Fibroblast of lung (primary cell): ENCODE measurements at regions not wholly inside any gene's neighbourhood (a gene's known extent, or its start where the extent isn't known, plus 50 kb on each side); places are given as distances from the start of the nearest gene placed in this dataset.

Experiments used
- CTCF ChIP-seq, 2 donors: IDR thresholded peaks in 1 of 2; conservative IDR thresholded peaks in 1 of 2; 1 replicate in 1 of 2; 2 replicates in 1 of 2; pipeline ENCODE4 v1.5.1; 2011 to 2012; ENCODE audit warnings: low read length in 2 of 2, control low read depth in 1 of 2, inconsistent platforms in 1 of 2, low read depth in 1 of 2, mild to moderate bottlenecking in 1 of 2
- EZH2 ChIP-seq: IDR thresholded peaks from 2 replicates; pipeline ENCODE4 v1.5.1; 2012; ENCODE audit warnings: low read length, control low read depth, mild to moderate bottlenecking; ENCODE audit errors: missing control alignments

- TF ChIP-seq EZH2 (no peak), CTCF (conservative IDR thresholded peaks at IDR 0.05 in 1 of 2, IDR thresholded peaks at IDR 0.05 in 1 of 2; ENCODE audit: low read depth in 1 of 2, low read length in 2 of 2) (no peak)
Observed at GRCh38 chr7:31418928-31419327, 78.4 kb upstream of the NEUROD6 start.
